A673 (cell line): ENCODE measurements at regions not wholly inside any gene's neighbourhood (a gene's known extent, or its start where the extent isn't known, plus 50 kb on each side); places are given as distances from the start of the nearest gene placed in this dataset.
"Not testable (repeated sequence)": the region's sequence is repeated elsewhere in the genome, so short reads cannot be mapped to it uniquely, and the experiment has no call there.

ENCODE experiments used
- BruUV-seq: library from RNA; stranded (reverse); fragments of 400-500 nt; replicated peaks from 2 replicates; lab custom pipeline; 2021; lab: Mats Ljungman, UMichigan
- CTCF ChIA-PET: fragments of 300-600 bp; sonication (Branson Sonifier 250); formaldehyde crosslinking; loops from one replicate; lab custom pipeline; 2022; ENCODE audit warnings: antibody characterized with exemption; lab: Charles Lee
- POLR2A ChIA-PET: fragments of 300-600 bp; sonication (Branson Sonifier 250); formaldehyde crosslinking; loops from one replicate; lab custom pipeline; 2022; ENCODE audit warnings: antibody characterized with exemption; ENCODE audit not compliant: low non-redundant PET; lab: Charles Lee
- DNase-seq: peaks from one replicate; pipeline ENCODE4 v3.0.0-alpha.2; 2015; ENCODE audit warnings: low spot score
- H3K27ac ChIP-seq: fragments of 200-600 bp; sonication (generic); 2 replicates; pipeline ENCODE4 v1.5.1; 2016; ENCODE audit warnings: mixed run types, low read depth, mild to moderate bottlenecking, mixed read lengths, antibody characterized with exemption, low read length; ENCODE audit not compliant: poor library complexity, severe bottlenecking
- H3K27me3 ChIP-seq: fragments of 200-600 bp; sonication (generic); replicated peaks from 2 replicates; pipeline ENCODE4 v1.6.1; 2017; ENCODE audit warnings: mixed run types, low read depth, mild to moderate bottlenecking, mixed read lengths, antibody characterized with exemption, low read length; ENCODE audit not compliant: insufficient read depth, poor library complexity
- H3K36me3 ChIP-seq: fragments of 200-600 bp; sonication (generic); 2 replicates; pipeline ENCODE4 v1.6.1; 2016; ENCODE audit warnings: mixed run types, mild to moderate bottlenecking, mixed read lengths, antibody characterized with exemption, low read length; ENCODE audit not compliant: insufficient read depth, poor library complexity, severe bottlenecking
- H3K4me1 ChIP-seq: fragments of 200-600 bp; sonication (generic); 2 replicates; pipeline ENCODE4 v1.6.1; 2017; ENCODE audit warnings: mixed run types, mild to moderate bottlenecking, mixed read lengths, antibody characterized with exemption, low read length; ENCODE audit not compliant: insufficient read depth, poor library complexity, severe bottlenecking
- H3K4me3 ChIP-seq: fragments of 200-600 bp; sonication (generic); 2 replicates; pipeline ENCODE4 v1.5.1; 2016; ENCODE audit warnings: low read depth, mixed run types, mild to moderate bottlenecking, mixed read lengths, low read length; ENCODE audit not compliant: poor library complexity, severe bottlenecking
- H3K9me3 ChIP-seq: fragments of 200-600 bp; sonication (generic); 2 replicates; pipeline ENCODE4 v1.6.1; 2016; ENCODE audit warnings: mixed run types, low read depth, mild to moderate bottlenecking, mixed read lengths, antibody characterized with exemption, low read length; ENCODE audit not compliant: poor library complexity, severe bottlenecking
- EZH2 ChIP-seq: fragments of 200-600 bp; sonication (generic); IDR thresholded peaks from 2 replicates; pipeline ENCODE4 v1.6.1; 2017; ENCODE audit warnings: borderline replicate concordance, low read depth, mild to moderate bottlenecking, mixed read lengths, antibody characterized with exemption, low read length; ENCODE audit not compliant: poor library complexity, severe bottlenecking
- intact Hi-C: fragments of 100-400 bp; cut with micrococcal nuclease; formaldehyde crosslinking; loops from one replicate; pipeline ENCODE4 v1.10.0; 2022; ENCODE audit not compliant: unreplicated experiment
- TF ChIP-seq, protein P1 (sequence below): fragments of 300-800, 200-600 bp; sonication (generic); conservative IDR thresholded peaks from 2 replicates; pipeline ENCODE4 v1.5.1; 2017; ENCODE audit warnings: low read depth, mild to moderate bottlenecking, antibody characterized with exemption, low read length, moderate library complexity, mixed read lengths

DNA sequence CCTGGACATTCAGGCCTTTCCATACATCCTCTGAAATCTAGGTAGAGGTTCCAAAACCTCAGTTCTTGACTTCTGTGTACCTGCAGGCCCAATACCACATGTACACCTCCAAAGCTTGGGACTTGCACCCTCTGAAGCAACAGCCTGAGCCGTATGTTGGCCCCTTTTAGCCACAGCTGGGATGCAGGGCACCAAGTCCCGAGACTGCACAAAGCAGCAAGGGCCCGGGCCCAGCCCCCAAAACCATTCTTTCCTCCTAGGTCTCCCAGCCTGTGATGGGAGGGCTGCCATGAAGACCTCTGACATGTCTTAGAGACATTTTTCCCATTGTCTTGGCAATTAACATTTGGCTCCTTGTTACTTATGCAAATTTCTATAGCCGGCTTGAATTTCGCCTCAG, 107.4 kb upstream of the FRMD1 start:
- no peak overlapping the region for H3K27ac ChIP-seq
- H3K27me3 ChIP-seq: no peaks in the 10 kb centered on the region
- peaks cover 32% of the 10 kb centered on the region for H3K4me1 ChIP-seq
- H3K36me3 ChIP-seq: no peaks in the 10 kb centered on the region
- TF ChIP-seq EZH2: no peak
- TF ChIP-seq, protein P1, sequence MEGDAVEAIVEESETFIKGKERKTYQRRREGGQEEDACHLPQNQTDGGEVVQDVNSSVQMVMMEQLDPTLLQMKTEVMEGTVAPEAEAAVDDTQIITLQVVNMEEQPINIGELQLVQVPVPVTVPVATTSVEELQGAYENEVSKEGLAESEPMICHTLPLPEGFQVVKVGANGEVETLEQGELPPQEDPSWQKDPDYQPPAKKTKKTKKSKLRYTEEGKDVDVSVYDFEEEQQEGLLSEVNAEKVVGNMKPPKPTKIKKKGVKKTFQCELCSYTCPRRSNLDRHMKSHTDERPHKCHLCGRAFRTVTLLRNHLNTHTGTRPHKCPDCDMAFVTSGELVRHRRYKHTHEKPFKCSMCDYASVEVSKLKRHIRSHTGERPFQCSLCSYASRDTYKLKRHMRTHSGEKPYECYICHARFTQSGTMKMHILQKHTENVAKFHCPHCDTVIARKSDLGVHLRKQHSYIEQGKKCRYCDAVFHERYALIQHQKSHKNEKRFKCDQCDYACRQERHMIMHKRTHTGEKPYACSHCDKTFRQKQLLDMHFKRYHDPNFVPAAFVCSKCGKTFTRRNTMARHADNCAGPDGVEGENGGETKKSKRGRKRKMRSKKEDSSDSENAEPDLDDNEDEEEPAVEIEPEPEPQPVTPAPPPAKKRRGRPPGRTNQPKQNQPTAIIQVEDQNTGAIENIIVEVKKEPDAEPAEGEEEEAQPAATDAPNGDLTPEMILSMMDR: no peak
- intact Hi-C loops: no loop called here
- DNase-seq: no peak
- no peak overlapping the region for H3K4me3 ChIP-seq
- no TSS peak for BruUV-seq
- POLR2A ChIA-PET: no interaction called here
- peaks cover 5% of the 10 kb centered on the region for H3K9me3 ChIP-seq
- CTCF ChIA-PET: no interaction called here

DNA sequence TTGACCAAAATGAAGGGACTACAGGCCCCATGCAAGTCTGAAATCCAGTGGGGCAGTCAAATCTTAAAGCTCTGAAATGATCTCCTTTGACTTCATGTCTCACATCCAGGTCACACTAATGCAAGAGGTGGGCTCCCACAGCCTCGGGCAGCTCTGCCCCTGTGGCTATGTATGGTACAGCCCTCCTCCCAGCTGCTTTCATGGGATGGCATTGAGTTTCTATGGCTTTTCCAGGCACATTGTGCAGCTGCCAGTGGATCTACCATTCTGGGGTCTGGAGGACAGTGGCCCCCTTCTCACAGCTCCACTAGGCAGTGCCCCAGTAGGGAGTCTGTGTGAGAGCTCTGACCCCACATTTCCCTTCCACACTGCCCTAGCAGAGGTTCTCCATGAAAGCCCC, 107.0 kb upstream of the FRMD1 start:
- H3K4me1 ChIP-seq: peaks cover 32% of the 10 kb centered on the region
- H3K36me3 ChIP-seq, CTCF ChIA-PET, H3K9me3 ChIP-seq, BruUV-seq, intact Hi-C loops, DNase-seq, POLR2A ChIA-PET, H3K27ac ChIP-seq, H3K4me3 ChIP-seq, H3K27me3 ChIP-seq: not testable (repeated sequence)

DNA sequence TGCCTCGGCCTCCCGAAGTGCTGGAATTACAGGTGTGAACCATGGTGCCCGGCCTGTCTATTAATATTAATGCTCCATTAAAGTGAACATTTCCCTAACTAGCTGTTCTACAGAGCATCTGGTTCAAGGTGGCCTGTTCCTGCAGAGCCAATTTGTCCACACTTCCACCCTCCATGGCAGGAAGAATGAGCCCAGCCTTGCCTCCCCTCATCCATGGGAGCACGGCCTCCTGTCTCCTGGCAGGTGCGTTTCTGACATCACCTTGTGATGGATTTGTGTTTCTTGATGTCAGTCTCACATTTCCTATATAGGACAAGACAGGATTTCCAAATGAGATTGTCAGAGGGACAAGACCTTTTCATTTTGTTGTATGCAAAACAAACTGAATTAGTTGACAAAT, 105.7 kb upstream of the FRMD1 start:
- Histone ChIP-seq H3K4me3 (no peak overlapping the region), H3K4me1 (peaks cover 44% of the 10 kb centered on the region), H3K36me3 (no peaks in the 10 kb centered on the region), H3K27ac (no peak overlapping the region), H3K9me3 (peaks cover 5% of the 10 kb centered on the region), H3K27me3 (no peaks in the 10 kb centered on the region)
- BruUV-seq: no TSS peak
- intact Hi-C loops: no loop called here
- POLR2A ChIA-PET: no interaction called here
- no peak for TF ChIP-seq EZH2
- TF ChIP-seq, protein P1: no peak
- CTCF ChIA-PET: no interaction called here
- no peak for DNase-seq

DNA sequence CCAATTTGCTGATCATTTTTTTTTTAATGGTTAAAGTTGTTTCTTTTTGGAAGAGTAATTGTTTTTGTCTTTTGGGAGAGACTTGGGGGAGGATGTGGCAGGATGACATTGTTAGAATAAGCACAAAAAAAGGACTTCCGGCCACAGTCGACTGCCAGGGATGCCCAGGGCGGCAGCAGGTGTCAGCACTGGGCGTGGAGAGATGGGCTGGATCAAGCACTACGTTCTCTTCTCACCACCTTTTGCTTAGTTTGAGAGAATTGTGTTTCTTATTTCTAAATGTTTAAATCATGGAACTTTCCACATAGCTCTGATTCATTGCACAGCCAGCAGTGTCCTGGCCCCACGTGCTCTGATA, 104.6 kb upstream of the FRMD1 start:
- POLR2A ChIA-PET: no interaction called here
- no peak for DNase-seq
- CTCF ChIA-PET: no interaction called here
- Histone ChIP-seq H3K27ac (no peak overlapping the region), H3K36me3 (no peaks in the 10 kb centered on the region), H3K27me3 (no peaks in the 10 kb centered on the region), H3K4me1 (peaks cover 54% of the 10 kb centered on the region), H3K9me3 (peaks cover 5% of the 10 kb centered on the region), H3K4me3 (no peak overlapping the region)
- intact Hi-C loops: no loop called here
- TF ChIP-seq, protein P1: no peak
- TF ChIP-seq EZH2: no peak
- no TSS peak for BruUV-seq
